ENCODE measurements at regions not wholly inside any gene's neighbourhood (a gene's known extent, or its start where the extent isn't known, plus 50 kb on each side); places are given as distances from the start of the nearest gene placed in this dataset.

DNA sequence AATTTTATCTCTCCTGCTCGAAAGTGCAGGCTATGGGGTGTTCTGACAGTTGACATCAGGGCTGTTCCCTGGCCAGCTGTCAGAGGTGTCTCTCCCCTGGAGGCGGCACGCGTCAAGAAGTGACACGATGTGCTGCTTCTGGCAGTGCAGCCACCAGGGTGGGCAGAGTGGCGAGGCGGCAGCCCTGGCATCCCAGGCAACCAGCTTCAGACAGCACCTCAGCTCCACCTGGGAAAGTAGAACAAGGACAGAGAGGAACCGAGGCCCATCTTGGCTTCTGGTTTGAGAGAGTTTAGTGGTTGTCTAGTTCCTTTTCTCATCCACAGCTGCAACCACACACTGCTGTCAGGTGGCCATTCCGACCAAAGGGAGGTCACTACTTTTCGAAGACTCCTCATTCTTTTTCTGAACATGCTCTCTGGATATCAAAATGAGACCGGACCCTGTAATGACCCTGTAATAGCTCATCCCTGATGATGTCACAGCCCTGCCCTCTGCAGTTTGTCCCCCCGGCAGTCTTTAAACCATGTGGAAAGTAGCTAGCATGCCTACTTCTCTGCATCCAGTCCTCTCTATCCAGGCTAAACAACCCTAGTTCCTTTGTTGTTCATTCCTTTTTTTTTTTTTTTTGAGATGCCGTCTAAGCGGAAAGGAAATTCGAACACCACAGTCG lies 381.0 kb upstream of the NRP1 start:
- TF ChIP-seq, protein P1, sequence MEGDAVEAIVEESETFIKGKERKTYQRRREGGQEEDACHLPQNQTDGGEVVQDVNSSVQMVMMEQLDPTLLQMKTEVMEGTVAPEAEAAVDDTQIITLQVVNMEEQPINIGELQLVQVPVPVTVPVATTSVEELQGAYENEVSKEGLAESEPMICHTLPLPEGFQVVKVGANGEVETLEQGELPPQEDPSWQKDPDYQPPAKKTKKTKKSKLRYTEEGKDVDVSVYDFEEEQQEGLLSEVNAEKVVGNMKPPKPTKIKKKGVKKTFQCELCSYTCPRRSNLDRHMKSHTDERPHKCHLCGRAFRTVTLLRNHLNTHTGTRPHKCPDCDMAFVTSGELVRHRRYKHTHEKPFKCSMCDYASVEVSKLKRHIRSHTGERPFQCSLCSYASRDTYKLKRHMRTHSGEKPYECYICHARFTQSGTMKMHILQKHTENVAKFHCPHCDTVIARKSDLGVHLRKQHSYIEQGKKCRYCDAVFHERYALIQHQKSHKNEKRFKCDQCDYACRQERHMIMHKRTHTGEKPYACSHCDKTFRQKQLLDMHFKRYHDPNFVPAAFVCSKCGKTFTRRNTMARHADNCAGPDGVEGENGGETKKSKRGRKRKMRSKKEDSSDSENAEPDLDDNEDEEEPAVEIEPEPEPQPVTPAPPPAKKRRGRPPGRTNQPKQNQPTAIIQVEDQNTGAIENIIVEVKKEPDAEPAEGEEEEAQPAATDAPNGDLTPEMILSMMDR (IDR thresholded peaks at IDR 0.05; ENCODE audit: low read depth, low read length, poor library complexity, severe bottlenecking) = no peak
- no peak for TF ChIP-seq EZH2phosphoT487 (IDR thresholded peaks at IDR 0.05; ENCODE audit: borderline replicate concordance, low read length)
